Ovary (tissue), 7 donors: ENCODE measurements at regions not wholly inside any gene's neighbourhood (a gene's known extent, or its start where the extent isn't known, plus 50 kb on each side); places are given as distances from the start of the nearest gene placed in this dataset.

Experiments used
- DNase-seq, 5 donors: peaks; one replicate each; pipeline ENCODE4 v3.0.0-alpha.2; 2019 to 2020
- H3K27ac ChIP-seq, 2 donors: fragments of 200-600 bp; one replicate each; pipeline versions ENCODE4 v1.5.1 to v1.8.0; 2019 to 2022
- H3K27me3 ChIP-seq: fragments of 200-600 bp; one replicate; pipeline ENCODE4 v1.8.0; 2022
- H3K36me3 ChIP-seq: fragments of 200-600 bp; sonication (generic); one replicate; pipeline ENCODE4 v1.5.1; 2019
- H3K4me1 ChIP-seq: one replicate; pipeline ENCODE4 v1.8.1; 2013; ENCODE audit warnings: mild to moderate bottlenecking, moderate library complexity; ENCODE audit not compliant: insufficient read depth
- H3K4me3 ChIP-seq: fragments of 200-600 bp; sonication (generic); one replicate; pipeline ENCODE4 v1.5.1; 2017
- H3K9me3 ChIP-seq, 2 donors: fragments of 200-600 bp in 1 of 2; sonication (generic) in 1 of 2; one replicate each; pipeline versions ENCODE4 v1.5.1 to v1.8.1; 2013 to 2019; ENCODE audit warnings: mild to moderate bottlenecking in 1 of 2, moderate library complexity in 1 of 2
- CTCF ChIP-seq, 3 donors: fragments of 450-650 bp in 2 of 3; fragments of 200-600 bp in 1 of 3; IDR thresholded peaks; one replicate each; pipeline versions ENCODE4 v1.5.1 to v1.8.0; 2016 to 2022; ENCODE audit warnings: antibody characterized with exemption in 3 of 3, mild to moderate bottlenecking in 1 of 3
- EP300 ChIP-seq: sonication (generic); formaldehyde crosslinking; IDR thresholded peaks from one replicate; pipeline ENCODE4 v1.6.1; 2017; ENCODE audit warnings: antibody characterized with exemption
- POLR2A ChIP-seq: fragments of 450-650 bp; IDR thresholded peaks from one replicate; pipeline ENCODE4 v1.6.1; 2017; ENCODE audit warnings: antibody characterized with exemption, mild to moderate bottlenecking, moderate library complexity
- WGBS, 3 donors: extraction: QIAGEN DNeasy Blood & Tissue Kit in 1 of 3; methylation state at CpG; one replicate each; pipeline versions ENCODE4 v1.1.5 to v1.1.7; 2013 to 2017; 5-methylcytosine and 5-hydroxymethylcytosine counted together
- intact Hi-C, 4 donors: fragments of 100-400 bp; cut with DNase I; formaldehyde crosslinking; loops; one replicate each; pipeline versions ENCODE4 v1.11.0 to v1.15.1; 2022 to 2023
- donor health status: DM: no; HTN: no; CAD: no; lungs with moderate emphysema.
- donor health status: DM: no; HTN: no; CAD: no.
- donor health status: Bipolar disorder and iron deficiency.
- donor health status: DM: no; HTN: no; CAD: no.
- donor health status: DM: yes; HTN: yes; CAD: no.

DNA sequence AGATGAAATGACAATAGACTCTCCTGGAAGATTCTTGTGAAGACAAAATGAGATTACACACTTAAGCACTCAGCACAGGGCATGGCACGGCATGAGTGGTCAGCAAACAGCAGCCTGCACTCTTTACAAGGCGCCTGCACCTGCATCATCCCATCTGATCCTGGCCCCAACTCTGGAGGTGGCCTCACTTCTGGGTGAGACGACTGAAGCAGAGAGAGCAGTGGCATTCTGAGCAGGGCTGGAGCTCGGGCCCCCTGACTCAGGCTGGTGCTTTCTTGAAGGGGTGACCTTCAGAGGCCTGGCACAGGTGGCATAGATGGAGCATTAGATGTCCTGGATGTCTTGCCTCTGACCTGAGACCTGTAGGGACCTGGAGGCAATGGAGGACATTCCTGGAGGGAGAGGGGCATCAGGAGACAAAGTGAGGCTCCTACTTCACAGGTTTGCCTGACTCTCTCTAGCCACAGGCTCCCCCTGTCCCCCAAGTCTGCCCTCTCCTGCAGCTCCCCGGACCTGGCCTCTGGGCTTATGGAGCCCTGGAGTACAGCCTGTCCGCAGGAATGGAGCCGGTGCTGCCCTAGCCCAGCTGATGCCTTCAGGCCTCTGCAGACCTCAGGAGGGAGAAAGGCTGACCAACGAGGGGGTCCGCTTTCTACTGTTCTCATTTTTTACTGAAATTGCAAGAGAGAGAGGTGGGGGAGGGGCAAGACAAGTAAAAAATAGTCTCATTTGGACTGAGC, 65.5 kb upstream of the THY1 start:
- no peaks in the 10 kb centered on the region for H3K9me3 ChIP-seq
- intact Hi-C loops = loop anchor here in 2 of 4 donors (10.0 kb wide), 2 partner anchors 236 to 616 kb away; partner anchors contain the start of gene NECTIN1 (in 1 of the 2)
- no peak for DNase-seq
- no peaks in the 10 kb centered on the region for H3K36me3 ChIP-seq
- no peaks in the 10 kb centered on the region for H3K27me3 ChIP-seq
- no peak overlapping the region for H3K27ac ChIP-seq
- H3K4me1 ChIP-seq = no peaks in the 10 kb centered on the region
- H3K4me3 ChIP-seq = no peak overlapping the region
- no peak for TF ChIP-seq CTCF (IDR thresholded peaks at IDR 0.05)
- TF ChIP-seq EP300 = no peak
- no peak for TF ChIP-seq POLR2A
- WGBS, 3 donors = 76 to 81% (median 78%) methylated on average over 9 of the region's 9 CpGs

DNA sequence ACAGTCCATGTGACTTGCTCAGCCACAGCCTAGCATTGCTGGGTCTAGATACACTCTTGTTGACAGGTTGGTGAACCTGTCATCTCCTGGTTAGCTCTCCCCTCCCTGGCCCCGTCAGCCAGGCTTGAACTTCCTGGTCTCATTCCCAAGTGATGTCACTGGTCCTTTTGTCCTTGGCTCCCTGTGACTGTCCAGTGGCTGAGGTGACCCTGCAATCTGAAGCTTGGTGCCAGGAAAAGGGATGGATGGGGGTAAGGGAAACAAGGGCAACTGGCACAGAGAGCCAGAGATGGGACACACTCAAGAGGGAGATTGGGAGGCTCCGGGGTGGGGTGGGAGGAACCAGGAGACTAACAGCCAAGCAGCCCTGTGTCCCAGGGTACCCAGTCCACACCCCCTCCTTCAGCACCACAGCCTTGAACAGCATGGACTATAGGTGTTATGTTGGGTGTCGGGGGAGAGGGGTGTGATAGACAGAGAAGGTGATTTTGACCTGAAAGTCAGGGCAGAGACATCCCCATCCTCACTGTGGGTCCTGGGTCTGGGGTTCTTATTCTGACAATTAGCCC, 63.8 kb upstream of the THY1 start:
- H3K36me3 ChIP-seq = no peaks in the 10 kb centered on the region
- DNase-seq = no peak
- intact Hi-C loops = loop anchor here in 2 of 4 donors (10.0 kb wide), 2 partner anchors 238 to 618 kb away; partner anchors contain the start of gene NECTIN1 (in 1 of the 2)

DNA sequence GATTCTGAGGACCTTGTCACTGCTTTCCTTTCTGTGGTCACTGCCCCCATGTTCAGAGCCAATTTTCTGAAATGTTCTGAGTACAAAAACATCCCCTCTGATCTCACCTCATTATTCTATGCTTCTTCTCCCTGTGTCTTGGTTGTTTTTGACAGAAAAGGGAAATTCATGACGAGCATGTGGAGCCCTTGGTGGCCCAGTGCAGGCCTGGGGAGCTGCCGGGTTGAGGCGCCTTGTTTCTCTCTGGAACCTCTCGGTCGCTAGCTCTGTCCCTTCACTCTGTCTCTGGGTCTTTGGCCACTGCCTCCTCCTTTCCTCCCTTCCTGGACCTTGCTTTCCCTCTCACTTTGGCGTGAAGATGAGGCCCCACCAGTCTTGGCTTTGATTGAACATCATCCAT, 63.0 kb upstream of the THY1 start:
- Histone ChIP-seq H3K36me3 (no peaks in the 10 kb centered on the region), H3K27ac (no peak overlapping the region), H3K27me3 (no peaks in the 10 kb centered on the region), H3K4me3 (no peak overlapping the region), H3K4me1 (no peaks in the 10 kb centered on the region), H3K9me3 (no peaks in the 10 kb centered on the region)
- no peak for DNase-seq
- no peak for TF ChIP-seq CTCF (IDR thresholded peaks at IDR 0.05)
- no peak for TF ChIP-seq POLR2A
- TF ChIP-seq EP300 = no peak
- intact Hi-C loops = loop anchor here in 2 of 4 donors (10.0 kb wide), 2 partner anchors 239 to 619 kb away; partner anchors contain the start of gene NECTIN1 (in 1 of the 2)
- 72 to 76% (median 76%) methylated on average over 5 of the region's 6 CpGs for WGBS, 3 donors

More for the DNA sequence above, 63.8 kb upstream of the THY1 start:
- H3K27ac ChIP-seq = no peak overlapping the region
- no peaks in the 10 kb centered on the region for H3K9me3 ChIP-seq
- H3K4me3 ChIP-seq = no peak overlapping the region
- H3K27me3 ChIP-seq = no peaks in the 10 kb centered on the region
- no peak for TF ChIP-seq CTCF (IDR thresholded peaks at IDR 0.05)
- no peak for TF ChIP-seq POLR2A
- 69 to 78% (median 73%) methylated on average over 3 of the region's 3 CpGs for WGBS, 3 donors
- H3K4me1 ChIP-seq = no peaks in the 10 kb centered on the region

- no peak overlapping the region for H3K27ac ChIP-seq
- no peaks in the 10 kb centered on the region for H3K4me1 ChIP-seq
- WGBS, 3 donors = 83 to 86% (median 83%) methylated on average over 21 of the region's 21 CpGs
- peak in 1 of 5 donors; percentile 0 for DNase-seq
- H3K4me3 ChIP-seq = no peak overlapping the region
- no peaks in the 10 kb centered on the region for H3K36me3 ChIP-seq
- no peaks in the 10 kb centered on the region for H3K9me3 ChIP-seq
- intact Hi-C loops = loop anchor here in 3 of 4 donors (5.0 to 10.0 kb wide), 3 partner anchors 240 to 622 kb away; partner anchors contain the start of gene NECTIN1 (in 1 of the 3)
- H3K27me3 ChIP-seq = no peaks in the 10 kb centered on the region
- no peak for TF ChIP-seq POLR2A
- no peak for TF ChIP-seq EP300
- no peak for TF ChIP-seq CTCF (IDR thresholded peaks at IDR 0.05)
These were observed 62.0 kb upstream of the THY1 start for GRCh38 chr11:119484741-119485605.
